HG02885 (cell line): ENCODE measurements at regions not wholly inside any gene's neighbourhood (a gene's known extent, or its start where the extent isn't known, plus 50 kb on each side); places are given as distances from the start of the nearest gene placed in this dataset.

Source experiments
- ATAC-seq: cut with Tn5 transposase; IDR thresholded peaks from one replicate; pipeline ENCODE4 v1.9.1; 2021; ENCODE audit warnings: mild to moderate bottlenecking; ENCODE audit not compliant: unreplicated experiment, poor library complexity

DNA sequence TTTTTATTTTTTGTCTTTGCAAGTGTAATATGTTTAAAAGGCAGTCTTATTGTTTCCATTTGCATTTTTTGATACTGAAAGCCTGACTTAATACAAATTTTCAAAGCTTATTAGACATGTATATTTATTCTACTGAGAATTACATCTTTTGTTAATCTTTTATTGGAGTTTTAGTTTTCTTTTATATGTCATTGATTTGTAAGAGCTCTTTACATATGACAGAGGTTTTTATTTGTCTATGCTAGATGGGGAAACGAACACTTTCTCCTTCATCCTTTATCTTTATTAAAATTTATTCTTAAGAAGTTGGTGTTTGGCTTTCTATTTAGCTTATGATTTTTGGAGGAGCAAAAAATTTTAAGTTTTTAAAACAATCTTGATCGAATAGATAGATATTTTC is 234.4 kb upstream of the SRRM4 start:
- ATAC-seq = no peak

GRCh38 chr12:118747771-118748170 is 233.6 kb upstream of the SRRM4 start:
- no peak for ATAC-seq

- no peak for ATAC-seq
Observed at GRCh38 chr12:118748478-118749380, 232.6 kb upstream of the SRRM4 start.

DNA sequence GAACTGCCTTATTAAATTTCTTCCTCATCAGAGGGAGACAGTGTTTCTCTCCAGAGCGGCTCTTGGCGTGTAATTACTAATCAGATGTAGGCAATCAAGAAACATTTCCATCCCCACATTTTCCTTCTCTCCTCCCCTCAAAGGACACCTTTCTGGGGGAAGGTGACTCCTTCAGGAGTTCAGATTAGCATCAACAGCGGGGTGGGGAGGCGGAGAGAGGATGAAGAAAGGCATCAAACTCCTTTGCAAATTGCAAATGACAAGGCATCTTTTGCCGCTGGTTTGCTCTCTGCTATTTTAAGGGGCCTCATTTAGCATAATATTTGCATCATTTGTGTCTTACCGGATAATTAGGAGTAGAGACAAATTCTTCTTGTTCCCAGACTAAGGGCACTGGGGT is 231.7 kb upstream of the SRRM4 start:
- no peak for ATAC-seq

DNA sequence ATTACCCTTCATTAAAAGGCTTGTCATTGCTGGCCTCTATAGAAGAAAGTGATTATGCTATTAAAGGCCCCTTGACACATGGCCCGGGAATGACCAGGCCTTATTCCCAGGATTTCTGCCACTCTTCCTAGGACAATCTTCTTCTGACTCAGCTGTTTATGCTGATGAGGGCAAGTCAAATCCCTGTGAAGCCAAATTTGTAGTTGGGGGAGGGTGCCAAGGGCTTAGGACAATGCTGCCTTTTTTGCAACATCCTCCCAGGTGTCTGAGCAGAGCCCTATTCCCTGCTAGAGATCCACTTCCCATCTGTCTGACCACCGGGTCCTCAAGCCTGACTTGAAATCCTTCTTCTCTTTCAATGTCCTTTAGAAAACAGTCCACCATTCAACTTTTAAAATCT is 230.7 kb upstream of the SRRM4 start:
- no peak for ATAC-seq

- no peak for ATAC-seq
Observed at GRCh38 chr12:118751355-118751754, 230.0 kb upstream of the SRRM4 start.

- ATAC-seq = no peak
Observed at GRCh38 chr12:118760623-118761022, 220.7 kb upstream of the SRRM4 start.

DNA sequence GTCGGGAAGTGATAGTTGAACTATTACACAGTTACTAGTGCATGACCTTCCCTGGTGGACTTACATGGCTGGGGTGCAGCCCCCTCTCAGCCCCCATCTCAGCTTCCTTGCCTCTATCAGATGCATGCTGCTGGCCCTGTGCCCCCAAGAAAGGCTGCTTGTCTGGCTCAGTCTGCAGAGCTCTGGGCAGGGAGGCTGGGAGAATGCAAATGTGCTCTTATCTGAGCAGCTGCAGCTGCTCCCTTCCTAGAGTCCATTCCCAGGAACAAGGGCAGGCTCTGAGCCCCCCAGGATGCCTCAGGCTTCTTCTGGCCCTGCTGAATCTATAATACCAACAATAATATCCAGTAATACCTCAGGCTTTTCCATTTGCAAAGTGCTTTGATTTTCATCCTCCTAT is 218.1 kb upstream of the SRRM4 start:
- ATAC-seq = no peak

- no peak for ATAC-seq
Observed at GRCh38 chr12:118773956-118774723, 207.2 kb upstream of the SRRM4 start.

DNA sequence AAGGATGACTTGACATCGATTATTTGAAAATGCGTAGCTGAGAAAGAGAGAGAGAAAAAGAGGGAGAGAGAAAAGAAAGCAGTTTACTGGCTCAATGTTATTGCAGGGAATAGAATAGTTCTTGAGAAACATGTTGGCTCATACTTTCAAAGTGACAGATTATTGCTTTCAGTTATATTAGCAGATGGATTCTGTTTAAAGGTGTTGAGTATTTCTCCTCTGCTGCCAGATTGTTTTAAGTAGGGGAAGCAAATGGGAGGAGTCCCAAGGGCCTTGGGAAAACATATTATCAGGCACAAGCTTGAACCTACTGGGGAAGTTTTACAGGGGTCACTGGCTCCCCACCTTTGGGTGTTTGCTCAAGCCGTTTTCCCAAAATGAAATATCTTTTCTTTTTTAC is 203.8 kb upstream of the SRRM4 start:
- ATAC-seq = no peak

- ATAC-seq = no peak
Observed at GRCh38 chr12:118778077-118778476, 203.3 kb upstream of the SRRM4 start.

GRCh38 chr12:118780939-118781338 is 200.4 kb upstream of the SRRM4 start:
- no peak for ATAC-seq

GRCh38 chr12:118781692-118782091 is 199.6 kb upstream of the SRRM4 start:
- no peak for ATAC-seq

DNA sequence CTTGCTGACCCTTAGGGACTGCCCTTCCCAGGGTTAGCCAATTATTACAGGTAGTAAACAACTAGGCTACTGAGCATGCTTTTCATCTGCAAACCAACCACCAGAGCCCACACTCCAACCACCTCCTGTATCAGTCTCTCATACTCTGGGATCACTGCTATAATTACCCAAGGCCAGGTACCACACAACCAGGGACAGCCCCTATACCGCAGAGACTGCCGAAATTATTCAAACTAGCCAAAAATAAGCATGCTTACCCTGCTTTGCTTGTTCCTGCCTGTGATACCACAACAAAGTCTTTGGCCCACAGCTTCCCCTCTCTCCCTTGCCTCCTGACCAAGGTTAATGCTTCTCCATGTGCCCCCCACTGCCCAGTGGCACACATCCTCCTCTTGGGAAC is 197.6 kb upstream of the SRRM4 start:
- no peak for ATAC-seq

GRCh38 chr12:118790578-118790977 is 190.8 kb upstream of the SRRM4 start:
- ATAC-seq = no peak

DNA sequence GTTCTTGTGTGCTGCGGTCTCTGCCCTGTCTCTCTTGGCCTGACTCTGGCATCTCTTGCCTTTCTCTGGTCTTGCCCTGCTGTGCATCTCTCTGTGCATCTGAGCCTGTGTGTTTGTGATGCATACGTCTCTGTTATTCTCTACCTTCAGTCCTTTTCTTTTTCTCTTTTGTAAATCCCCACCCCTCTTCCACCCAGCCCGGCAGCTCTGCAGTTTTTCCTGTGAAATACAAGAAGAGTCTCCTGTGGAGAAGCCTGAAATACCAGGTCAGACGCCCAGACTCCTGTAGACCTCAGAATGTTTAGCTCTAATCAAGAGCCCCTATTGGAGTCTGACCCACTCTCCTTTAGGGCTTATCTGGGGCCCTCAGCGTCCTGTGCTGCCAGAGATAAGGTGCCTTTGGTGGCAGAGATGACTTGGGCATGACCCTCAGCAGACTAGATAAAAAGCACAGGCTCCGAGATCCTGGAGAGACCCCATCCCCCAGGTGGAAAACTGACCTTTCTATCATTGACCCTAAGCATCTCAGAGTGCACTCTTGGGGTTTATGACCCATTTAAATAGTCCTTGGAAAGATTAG is 167.5 kb upstream of the SRRM4 start:
- ATAC-seq = no peak

GRCh38 chr12:118816296-118816695 is 165.0 kb upstream of the SRRM4 start:
- ATAC-seq = no peak

- ATAC-seq = no peak
Observed at GRCh38 chr12:118821386-118821925, 159.9 kb upstream of the SRRM4 start.

DNA sequence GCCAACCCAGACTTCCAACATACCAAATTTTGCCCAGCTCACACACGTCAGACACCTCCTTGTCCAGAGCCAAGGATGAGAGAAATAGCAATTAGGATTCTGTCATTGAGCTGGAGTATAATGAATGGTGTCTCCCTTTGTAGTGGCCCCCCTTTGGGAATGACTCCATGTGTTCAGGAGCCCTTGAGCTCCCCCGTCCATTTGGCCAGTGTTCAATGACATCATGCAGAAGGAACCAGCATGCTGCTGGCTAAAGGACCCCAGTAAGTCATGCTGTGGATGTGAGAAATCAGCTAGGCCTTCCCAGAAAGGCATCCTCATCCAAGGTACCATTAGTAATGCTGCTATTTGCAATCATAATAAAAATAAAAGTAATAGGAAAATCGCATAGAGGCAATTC is 158.8 kb upstream of the SRRM4 start:
- no peak for ATAC-seq

- ATAC-seq = no peak
Observed at GRCh38 chr12:118827047-118827446, 154.3 kb upstream of the SRRM4 start.

GRCh38 chr12:118827606-118828005 is 153.7 kb upstream of the SRRM4 start:
- no peak for ATAC-seq
